HL-60 (cell line): ENCODE measurements at regions not wholly inside any gene's neighbourhood (a gene's known extent, or its start where the extent isn't known, plus 50 kb on each side); places are given as distances from the start of the nearest gene placed in this dataset.

Source experiments
- DNase-seq, 2 experiments: peaks; one replicate each; pipeline ENCODE4 v3.0.0-alpha.2; 2010 to 2020; ENCODE audit warnings: low read depth in 1 of 2, low spot score in 1 of 2
- H3K27ac ChIP-seq: fragments of 250-450 bp; sonication (Bioruptor Pico); replicated peaks from 2 replicates; pipeline ENCODE4 v1.5.1; 2020; ENCODE audit warnings: mild to moderate bottlenecking, moderate library complexity
- H3K27me3 ChIP-seq: fragments of 250-450 bp; sonication (Bioruptor Pico); 2 replicates; pipeline ENCODE4 v1.5.1; 2021; ENCODE audit warnings: mild to moderate bottlenecking, moderate library complexity; ENCODE audit not compliant: insufficient read depth, poor library complexity, severe bottlenecking
- H3K4me3 ChIP-seq: replicated peaks from 2 replicates; pipeline ENCODE4 v1.5.1; 2011; ENCODE audit warnings: mild to moderate bottlenecking, control low read depth, low read length; ENCODE audit not compliant: insufficient read depth
- CTCF ChIP-seq: IDR thresholded peaks from one replicate; pipeline ENCODE4 v1.5.1; 2011; ENCODE audit warnings: low read length, control low read depth, inconsistent platforms; ENCODE audit not compliant: insufficient read depth
- GABPA ChIP-seq: IDR thresholded peaks from 2 replicates; pipeline ENCODE4 v1.6.1; 2012; ENCODE audit warnings: low read depth
- POLR2AphosphoS5 ChIP-seq: IDR thresholded peaks from 2 replicates; pipeline ENCODE4 v1.6.1; 2012; ENCODE audit warnings: low read depth
- REST ChIP-seq: IDR thresholded peaks from 2 replicates; pipeline ENCODE4 v1.6.1; 2012; ENCODE audit warnings: low read depth; ENCODE audit not compliant: insufficient replicate concordance
- SPI1 ChIP-seq: IDR thresholded peaks from 2 replicates; pipeline ENCODE4 v1.6.1; 2012; ENCODE audit warnings: low read depth, mild to moderate bottlenecking, borderline replicate concordance

GRCh38 chr20:62588458-62589149 is 53.7 kb upstream of the SLCO4A1 start:
- Histone ChIP-seq H3K27me3 (peaks cover 5% of the 10 kb centered on the region), H3K27ac (no peak overlapping the region), H3K4me3 (no peak overlapping the region)
- TF ChIP-seq POLR2AphosphoS5 (no peak), SPI1 (no peak), CTCF (no peak), REST (no peak), GABPA (no peak)
- DNase-seq: no peak

GRCh38 chr20:62589150-62589498 is 53.2 kb upstream of the SLCO4A1 start:
- no peak for DNase-seq
- no peak for TF ChIP-seq REST
- no peak for TF ChIP-seq SPI1
- TF ChIP-seq POLR2AphosphoS5: no peak
- TF ChIP-seq CTCF: no peak
- TF ChIP-seq GABPA: no peak
- Histone ChIP-seq H3K27ac (no peak overlapping the region), H3K27me3 (peaks cover 4% of the 10 kb centered on the region), H3K4me3 (no peak overlapping the region)

GRCh38 chr20:62589720-62590119 is 52.6 kb upstream of the SLCO4A1 start:
- no peak for DNase-seq
- Histone ChIP-seq H3K4me3 (no peak overlapping the region), H3K27ac (no peak overlapping the region), H3K27me3 (peaks cover 4% of the 10 kb centered on the region)
- no peak for TF ChIP-seq CTCF
- no peak for TF ChIP-seq REST
- no peak for TF ChIP-seq SPI1
- no peak for TF ChIP-seq POLR2AphosphoS5
- TF ChIP-seq GABPA: no peak
